ENCODE measurements at regions not wholly inside any gene's neighbourhood (a gene's known extent, or its start where the extent isn't known, plus 50 kb on each side); places are given as distances from the start of the nearest gene placed in this dataset.
A peak's percentile ranks its signal among the peaks of the same experiment; 100 is the strongest.

DNA sequence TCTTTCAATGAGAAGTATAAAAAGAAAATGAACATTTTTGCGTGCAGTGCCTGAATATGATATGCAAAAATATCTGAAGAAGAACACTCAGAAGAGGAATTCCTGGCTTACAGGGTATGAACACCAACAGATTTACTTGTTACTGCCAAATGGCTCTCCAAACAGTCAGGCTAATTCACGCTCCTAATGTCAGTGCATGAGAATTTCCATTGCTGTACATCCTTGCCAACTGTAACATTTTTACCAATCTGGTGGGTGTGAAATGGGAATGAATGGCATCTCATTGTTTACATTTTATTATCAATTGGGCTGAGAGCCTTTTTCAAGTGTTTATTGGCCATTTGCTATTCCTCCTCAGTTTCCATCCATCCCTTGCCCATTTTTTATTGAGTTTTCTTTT lies 365.3 kb upstream of the MAP3K7 start:
- H3K9me3 ChIP-seq (ENCODE audit: insufficient read depth, low read length), result no peaks in the 10 kb centered on the region
- DNase-seq (ENCODE audit: low read depth, low spot score), result no peak
- H3K4me3 ChIP-seq (ENCODE audit: insufficient read length, low read depth), result no peak overlapping the region
- H3K36me3 ChIP-seq (ENCODE audit: insufficient read depth, insufficient read length, low read length), result no peaks in the 10 kb centered on the region
- no peaks in the 10 kb centered on the region for H3K4me1 ChIP-seq (ENCODE audit: insufficient read depth, insufficient read length)
- TF ChIP-seq YY1 (IDR thresholded peaks at IDR 0.05; ENCODE audit: insufficient read depth, insufficient read length) (no peak), ZNF274 (IDR thresholded peaks at IDR 0.05; ENCODE audit: low read depth, low read length) (no peak), SUZ12 (IDR thresholded peaks at IDR 0.05; ENCODE audit: extremely low read depth, insufficient read depth, insufficient read length) (no peak)
- no peak overlapping the region for H3K9ac ChIP-seq (ENCODE audit: insufficient read length, low read depth)
- H3K27me3 ChIP-seq (ENCODE audit: insufficient read depth, insufficient read length), result no peaks in the 10 kb centered on the region

DNA sequence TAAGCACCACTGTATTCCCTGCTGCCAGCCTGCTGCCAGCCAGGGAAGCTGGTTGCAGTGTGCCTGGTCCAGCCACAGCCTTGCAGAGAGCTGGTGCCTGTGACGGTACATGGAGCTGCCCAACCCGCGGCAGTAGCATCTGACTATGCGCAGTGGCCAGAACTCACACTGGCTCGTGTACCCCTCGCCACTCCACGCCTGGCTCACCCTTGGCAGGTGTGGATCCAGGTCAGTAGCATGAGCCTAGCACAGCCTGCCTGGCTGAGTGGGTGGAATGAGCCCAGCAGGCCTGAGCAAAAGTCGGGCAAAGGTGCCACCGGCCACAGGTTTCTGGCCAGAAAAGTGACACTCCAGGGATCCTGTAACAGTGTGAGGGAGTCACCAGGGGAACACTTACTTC lies 361.7 kb upstream of the MAP3K7 start:
- H3K9ac ChIP-seq (ENCODE audit: insufficient read length, low read depth), result no peak overlapping the region
- H3K4me1 ChIP-seq (ENCODE audit: insufficient read depth, insufficient read length), result no peaks in the 10 kb centered on the region
- H3K4me3 ChIP-seq (ENCODE audit: insufficient read length, low read depth), result no peak overlapping the region
- H3K9me3 ChIP-seq (ENCODE audit: insufficient read depth, low read length), result no peaks in the 10 kb centered on the region
- DNase-seq (ENCODE audit: low read depth, low spot score), result no peak
- TF ChIP-seq ZNF274 (IDR thresholded peaks at IDR 0.05; ENCODE audit: low read depth, low read length) (no peak), SUZ12 (IDR thresholded peaks at IDR 0.05; ENCODE audit: extremely low read depth, insufficient read depth, insufficient read length) (no peak), YY1 (IDR thresholded peaks at IDR 0.05; ENCODE audit: insufficient read depth, insufficient read length) (no peak)
- no peaks in the 10 kb centered on the region for H3K36me3 ChIP-seq (ENCODE audit: insufficient read depth, insufficient read length, low read length)
- H3K27me3 ChIP-seq (ENCODE audit: insufficient read depth, insufficient read length), result no peaks in the 10 kb centered on the region

DNA sequence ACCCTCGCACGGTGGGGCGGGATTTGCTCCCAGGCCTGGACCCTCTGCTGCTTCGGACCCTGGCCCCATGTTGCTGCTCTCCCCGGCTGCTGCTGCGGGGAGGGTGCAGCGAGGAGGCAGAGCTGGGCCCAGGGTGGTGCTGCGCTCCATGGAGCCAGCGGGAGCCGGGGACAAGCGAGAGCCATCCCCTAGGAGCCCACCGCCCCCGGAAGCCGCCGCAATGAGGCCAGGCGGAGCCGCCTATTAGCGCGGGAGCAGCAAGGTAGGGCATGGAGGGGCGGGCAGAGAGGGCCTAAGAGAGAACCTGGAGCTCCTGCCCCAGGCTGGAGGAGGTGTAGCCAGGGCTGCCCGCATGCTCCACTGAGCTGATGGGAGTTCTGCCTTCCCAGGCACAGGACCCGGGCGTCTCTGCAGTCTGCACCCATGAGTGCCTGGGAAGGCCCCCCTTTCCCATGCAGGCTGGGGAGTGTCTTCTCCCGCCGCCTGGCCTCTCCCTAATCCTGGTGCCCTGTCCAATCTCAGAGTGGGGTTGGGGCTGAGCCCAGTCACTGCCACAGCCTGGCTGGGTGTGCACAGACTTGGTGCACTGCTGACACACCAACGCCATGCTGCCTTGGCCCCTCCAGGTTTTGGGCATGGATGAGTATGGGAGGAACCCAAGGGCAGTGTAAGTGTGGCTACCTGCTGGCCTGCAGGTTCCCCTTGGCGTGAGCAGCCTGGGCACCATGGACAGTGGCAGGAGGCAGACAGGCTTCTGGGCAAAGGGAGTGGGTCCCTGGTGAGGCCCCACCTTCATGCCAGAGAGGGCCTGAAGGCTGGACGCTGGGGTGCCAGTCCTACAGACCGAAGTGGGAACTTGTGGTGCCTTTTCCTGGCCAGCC lies 360.6 kb upstream of the MAP3K7 start:
- no peak for TF ChIP-seq YY1 (IDR thresholded peaks at IDR 0.05; ENCODE audit: insufficient read depth, insufficient read length)
- no peak for TF ChIP-seq ZNF274 (IDR thresholded peaks at IDR 0.05; ENCODE audit: low read depth, low read length)
- TF ChIP-seq SUZ12 (IDR thresholded peaks at IDR 0.05; ENCODE audit: extremely low read depth, insufficient read depth, insufficient read length), result no peak
- Histone ChIP-seq H3K4me1 (ENCODE audit: insufficient read depth, insufficient read length) (no peaks in the 10 kb centered on the region), H3K4me3 (ENCODE audit: insufficient read length, low read depth) (no peak overlapping the region), H3K9ac (ENCODE audit: insufficient read length, low read depth) (no peak overlapping the region), H3K36me3 (ENCODE audit: insufficient read depth, insufficient read length, low read length) (no peaks in the 10 kb centered on the region), H3K9me3 (ENCODE audit: insufficient read depth, low read length) (no peaks in the 10 kb centered on the region), H3K27me3 (ENCODE audit: insufficient read depth, insufficient read length) (no peaks in the 10 kb centered on the region)
- no peak for DNase-seq (ENCODE audit: low read depth, low spot score)

DNA sequence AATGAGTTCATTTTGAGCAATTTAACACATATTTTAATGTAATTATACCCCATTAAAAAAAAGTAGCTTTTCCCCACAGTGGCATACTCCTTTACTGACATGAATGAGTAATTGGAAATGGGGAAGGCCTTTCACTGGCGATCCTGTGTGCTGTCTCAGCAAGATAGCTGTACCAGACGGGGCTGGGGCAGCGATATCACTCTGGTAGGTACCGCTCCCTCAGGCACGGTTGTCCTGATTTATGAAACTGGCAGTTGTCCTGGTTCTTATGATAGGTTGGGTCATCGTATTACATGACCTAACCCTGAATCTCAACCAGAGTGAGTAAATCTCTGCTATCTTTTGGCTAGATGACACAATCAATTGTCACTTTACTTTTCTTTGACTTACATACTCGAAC lies 355.0 kb upstream of the MAP3K7 start:
- no peak overlapping the region for H3K9ac ChIP-seq (ENCODE audit: insufficient read length, low read depth)
- no peak overlapping the region for H3K4me3 ChIP-seq (ENCODE audit: insufficient read length, low read depth)
- TF ChIP-seq SUZ12 (IDR thresholded peaks at IDR 0.05; ENCODE audit: extremely low read depth, insufficient read depth, insufficient read length) (no peak), ZNF274 (IDR thresholded peaks at IDR 0.05; ENCODE audit: low read depth, low read length) (no peak), YY1 (IDR thresholded peaks at IDR 0.05; ENCODE audit: insufficient read depth, insufficient read length) (no peak)
- H3K4me1 ChIP-seq (ENCODE audit: insufficient read depth, insufficient read length), result no peaks in the 10 kb centered on the region
- no peaks in the 10 kb centered on the region for H3K27me3 ChIP-seq (ENCODE audit: insufficient read depth, insufficient read length)
- H3K36me3 ChIP-seq (ENCODE audit: insufficient read depth, insufficient read length, low read length), result no peaks in the 10 kb centered on the region
- no peak for DNase-seq (ENCODE audit: low read depth, low spot score)
- no peaks in the 10 kb centered on the region for H3K9me3 ChIP-seq (ENCODE audit: insufficient read depth, low read length)

DNA sequence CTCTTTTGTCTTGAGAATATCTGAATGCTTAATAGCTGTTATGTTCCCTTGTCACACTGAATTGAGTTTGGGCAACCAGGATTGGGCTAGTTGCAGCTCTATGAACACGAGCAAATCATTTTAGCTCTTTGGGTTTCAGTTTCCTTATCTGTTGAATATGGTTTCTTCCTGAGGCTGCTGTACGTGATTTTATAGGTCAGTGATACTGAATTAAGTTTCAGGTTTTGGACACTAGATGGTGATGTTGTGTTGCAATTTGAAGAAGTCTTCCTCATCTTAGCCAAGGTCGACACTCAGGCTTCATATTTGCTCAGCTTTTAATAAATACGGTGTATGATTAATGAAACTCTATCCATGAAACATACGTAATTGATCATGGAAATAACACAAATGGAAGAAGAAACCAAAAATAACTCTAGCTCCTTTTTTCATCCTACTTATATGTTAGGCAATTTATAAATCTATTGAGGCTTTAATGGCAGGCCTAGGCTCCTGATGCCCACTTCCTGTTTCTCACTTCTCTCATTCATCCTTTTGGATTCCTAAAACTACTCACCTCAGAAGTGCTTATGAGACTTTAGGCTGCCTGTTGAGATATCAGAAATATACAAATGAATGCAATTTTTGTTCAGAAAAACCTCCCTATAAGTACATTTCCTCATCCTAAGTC lies 354.1 kb upstream of the MAP3K7 start:
- Histone ChIP-seq H3K9ac (ENCODE audit: insufficient read length, low read depth) (no peak overlapping the region), H3K36me3 (ENCODE audit: insufficient read depth, insufficient read length, low read length) (no peaks in the 10 kb centered on the region), H3K4me3 (ENCODE audit: insufficient read length, low read depth) (no peak overlapping the region), H3K27me3 (ENCODE audit: insufficient read depth, insufficient read length) (no peaks in the 10 kb centered on the region), H3K9me3 (ENCODE audit: insufficient read depth, low read length) (no peaks in the 10 kb centered on the region), H3K4me1 (ENCODE audit: insufficient read depth, insufficient read length) (no peaks in the 10 kb centered on the region)
- TF ChIP-seq SUZ12 (IDR thresholded peaks at IDR 0.05; ENCODE audit: extremely low read depth, insufficient read depth, insufficient read length) (no peak), ZNF274 (IDR thresholded peaks at IDR 0.05; ENCODE audit: low read depth, low read length) (no peak), YY1 (IDR thresholded peaks at IDR 0.05; ENCODE audit: insufficient read depth, insufficient read length) (no peak)
- peak; percentile 32 for DNase-seq (ENCODE audit: low read depth, low spot score)

DNA sequence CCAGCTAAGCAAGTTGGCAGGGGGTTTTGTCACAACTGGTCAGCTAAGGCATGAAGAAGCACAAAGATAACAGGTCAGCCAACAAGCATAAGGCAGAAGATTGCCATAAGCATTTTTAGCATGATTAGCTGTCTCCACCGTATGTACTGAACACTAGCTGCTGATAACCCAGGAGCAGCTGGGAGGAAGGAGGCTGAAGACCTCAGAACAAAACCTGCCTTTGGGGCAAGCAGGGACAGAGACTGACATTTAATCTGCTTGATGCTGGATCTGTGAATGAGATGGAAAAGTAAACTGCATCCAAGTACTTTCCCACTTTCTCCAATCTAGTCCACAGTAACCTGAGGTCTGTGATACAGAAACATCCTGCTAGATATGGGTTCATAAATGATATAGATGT lies 353.0 kb upstream of the MAP3K7 start:
- Histone ChIP-seq H3K9me3 (ENCODE audit: insufficient read depth, low read length) (no peaks in the 10 kb centered on the region), H3K27me3 (ENCODE audit: insufficient read depth, insufficient read length) (no peaks in the 10 kb centered on the region), H3K4me1 (ENCODE audit: insufficient read depth, insufficient read length) (no peaks in the 10 kb centered on the region), H3K4me3 (ENCODE audit: insufficient read length, low read depth) (no peak overlapping the region), H3K36me3 (ENCODE audit: insufficient read depth, insufficient read length, low read length) (no peaks in the 10 kb centered on the region), H3K9ac (ENCODE audit: insufficient read length, low read depth) (no peak overlapping the region)
- TF ChIP-seq YY1 (IDR thresholded peaks at IDR 0.05; ENCODE audit: insufficient read depth, insufficient read length) (no peak), SUZ12 (IDR thresholded peaks at IDR 0.05; ENCODE audit: extremely low read depth, insufficient read depth, insufficient read length) (no peak), ZNF274 (IDR thresholded peaks at IDR 0.05; ENCODE audit: low read depth, low read length) (no peak)
- no peak for DNase-seq (ENCODE audit: low read depth, low spot score)

DNA sequence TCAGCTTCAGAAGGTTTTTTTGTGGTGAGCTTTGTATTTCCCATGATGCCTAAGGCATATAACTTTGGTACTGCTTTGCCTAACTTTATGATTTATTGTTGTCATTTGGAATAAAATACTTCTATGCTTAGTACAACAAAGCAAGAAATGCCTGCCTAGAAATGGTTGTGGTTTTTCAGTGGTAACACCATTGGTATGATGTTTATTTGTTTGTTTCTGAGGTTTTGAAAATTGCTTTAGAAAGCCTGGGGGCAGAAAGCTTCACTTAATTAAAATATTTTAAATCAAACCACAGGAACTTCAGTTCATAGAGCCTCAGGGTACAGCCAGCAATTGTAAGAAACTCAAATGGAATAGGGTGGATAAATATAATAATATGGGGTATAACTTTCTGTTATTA lies 351.2 kb upstream of the MAP3K7 start:
- DNase-seq (ENCODE audit: low read depth, low spot score), result no peak
- no peak overlapping the region for H3K9ac ChIP-seq (ENCODE audit: insufficient read length, low read depth)

More for the DNA sequence above, 351.2 kb upstream of the MAP3K7 start:
- Histone ChIP-seq H3K4me3 (ENCODE audit: insufficient read length, low read depth) (no peak overlapping the region), H3K36me3 (ENCODE audit: insufficient read depth, insufficient read length, low read length) (no peaks in the 10 kb centered on the region), H3K27me3 (ENCODE audit: insufficient read depth, insufficient read length) (no peaks in the 10 kb centered on the region), H3K4me1 (ENCODE audit: insufficient read depth, insufficient read length) (no peaks in the 10 kb centered on the region), H3K9me3 (ENCODE audit: insufficient read depth, low read length) (no peaks in the 10 kb centered on the region)
- no peak for TF ChIP-seq SUZ12 (IDR thresholded peaks at IDR 0.05; ENCODE audit: extremely low read depth, insufficient read depth, insufficient read length)
- no peak for TF ChIP-seq YY1 (IDR thresholded peaks at IDR 0.05; ENCODE audit: insufficient read depth, insufficient read length)
- no peak for TF ChIP-seq ZNF274 (IDR thresholded peaks at IDR 0.05; ENCODE audit: low read depth, low read length)
